ENCODE measurements at regions not wholly inside any gene's neighbourhood (a gene's known extent, or its start where the extent isn't known, plus 50 kb on each side); places are given as distances from the start of the nearest gene placed in this dataset.

DNA sequence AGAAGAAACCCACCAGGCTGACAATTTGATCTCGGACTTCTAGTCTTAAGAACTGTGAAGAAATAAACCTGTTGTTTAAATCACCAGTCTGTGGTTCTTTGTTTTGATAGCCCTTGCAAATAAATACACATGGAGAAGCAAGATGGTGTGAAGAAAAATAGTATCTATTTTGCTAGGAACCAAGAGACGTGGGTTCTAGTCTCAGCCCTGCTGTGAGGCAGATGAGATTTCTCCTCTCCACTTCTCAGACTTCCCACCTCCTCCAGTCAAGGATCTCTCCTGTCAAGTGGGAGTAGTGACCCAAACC, 294.9 kb upstream of the JARID2 start:
- intact Hi-C loops (cut with DNase I), result no loop called here
- TF ChIP-seq, protein P1, sequence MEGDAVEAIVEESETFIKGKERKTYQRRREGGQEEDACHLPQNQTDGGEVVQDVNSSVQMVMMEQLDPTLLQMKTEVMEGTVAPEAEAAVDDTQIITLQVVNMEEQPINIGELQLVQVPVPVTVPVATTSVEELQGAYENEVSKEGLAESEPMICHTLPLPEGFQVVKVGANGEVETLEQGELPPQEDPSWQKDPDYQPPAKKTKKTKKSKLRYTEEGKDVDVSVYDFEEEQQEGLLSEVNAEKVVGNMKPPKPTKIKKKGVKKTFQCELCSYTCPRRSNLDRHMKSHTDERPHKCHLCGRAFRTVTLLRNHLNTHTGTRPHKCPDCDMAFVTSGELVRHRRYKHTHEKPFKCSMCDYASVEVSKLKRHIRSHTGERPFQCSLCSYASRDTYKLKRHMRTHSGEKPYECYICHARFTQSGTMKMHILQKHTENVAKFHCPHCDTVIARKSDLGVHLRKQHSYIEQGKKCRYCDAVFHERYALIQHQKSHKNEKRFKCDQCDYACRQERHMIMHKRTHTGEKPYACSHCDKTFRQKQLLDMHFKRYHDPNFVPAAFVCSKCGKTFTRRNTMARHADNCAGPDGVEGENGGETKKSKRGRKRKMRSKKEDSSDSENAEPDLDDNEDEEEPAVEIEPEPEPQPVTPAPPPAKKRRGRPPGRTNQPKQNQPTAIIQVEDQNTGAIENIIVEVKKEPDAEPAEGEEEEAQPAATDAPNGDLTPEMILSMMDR (IDR thresholded peaks at IDR 0.05), result no peak
- no peak for TF ChIP-seq POLR2A (IDR thresholded peaks at IDR 0.05)
- no peak for TF ChIP-seq EP300 (IDR thresholded peaks at IDR 0.05)
- H3K4me1 ChIP-seq (ENCODE audit: insufficient read depth), result no peaks in the 10 kb centered on the region
- DNase-seq, result no peak
- no peak overlapping the region for H3K4me3 ChIP-seq
- WGBS, 3 donors, result 71 to 86% (median 85%) methylated on average over 2 of the region's 2 CpGs
- H3K27ac ChIP-seq, result no peak overlapping the region
- no peaks in the 10 kb centered on the region for H3K36me3 ChIP-seq
- no peaks in the 10 kb centered on the region for H3K27me3 ChIP-seq
- no peaks in the 10 kb centered on the region for H3K9me3 ChIP-seq

DNA sequence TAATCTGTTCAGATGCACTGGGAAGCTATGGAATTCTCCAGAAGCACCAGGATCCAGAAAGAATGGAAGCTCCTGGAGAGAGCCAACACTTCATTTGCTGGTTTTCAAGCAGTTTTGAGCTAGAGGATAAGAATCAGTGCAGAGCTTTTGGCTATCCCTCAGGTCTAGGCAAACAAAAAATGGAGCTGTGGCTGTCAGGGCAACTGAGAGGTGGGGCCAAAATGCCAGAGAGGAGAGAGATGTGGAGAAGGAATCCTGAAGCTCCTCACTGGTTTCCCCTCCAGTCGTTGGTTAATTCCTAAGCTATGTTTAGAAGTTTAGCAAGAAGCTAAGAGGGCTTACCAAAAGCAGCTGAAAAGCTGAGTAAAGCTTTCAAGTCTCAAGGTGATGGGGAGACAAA, 294.2 kb upstream of the JARID2 start:
- Histone ChIP-seq H3K27ac (no peak overlapping the region), H3K4me1 (ENCODE audit: insufficient read depth) (no peaks in the 10 kb centered on the region), H3K27me3 (no peaks in the 10 kb centered on the region), H3K4me3 (no peak overlapping the region), H3K9me3 (no peaks in the 10 kb centered on the region), H3K36me3 (no peaks in the 10 kb centered on the region)
- DNase-seq, result no peak
- intact Hi-C loops (cut with DNase I), result no loop called here
- WGBS, 3 donors, result 36 to 41% (median 39%) methylated on average over 1 of the region's 1 CpG
- TF ChIP-seq, protein P1 (IDR thresholded peaks at IDR 0.05), result no peak
- no peak for TF ChIP-seq EP300 (IDR thresholded peaks at IDR 0.05)
- no peak for TF ChIP-seq POLR2A (IDR thresholded peaks at IDR 0.05)

DNA sequence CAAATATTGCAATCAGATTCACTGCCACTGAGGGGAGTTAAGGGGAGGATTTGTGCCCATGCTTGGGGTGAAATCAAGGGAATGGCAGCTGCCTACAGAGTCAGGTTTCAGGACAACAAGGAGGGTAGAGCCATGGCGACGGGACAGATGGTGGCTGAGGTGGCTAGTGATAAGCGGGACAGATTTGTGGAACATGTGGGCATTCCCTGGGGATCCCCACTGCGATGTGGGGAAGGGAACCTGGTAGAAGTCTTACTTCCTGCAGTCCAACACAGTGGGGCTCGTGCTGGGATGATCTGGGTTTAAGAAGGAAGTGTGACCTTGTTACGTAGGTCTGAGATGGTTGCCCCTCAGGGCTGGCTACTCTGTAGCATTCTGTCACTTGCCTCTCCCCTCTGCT, 292.0 kb upstream of the JARID2 start:
- Histone ChIP-seq H3K27me3 (no peaks in the 10 kb centered on the region), H3K4me1 (ENCODE audit: insufficient read depth) (no peaks in the 10 kb centered on the region), H3K27ac (no peak overlapping the region), H3K4me3 (no peak overlapping the region), H3K36me3 (no peaks in the 10 kb centered on the region), H3K9me3 (no peaks in the 10 kb centered on the region)
- intact Hi-C loops (cut with DNase I), result no loop called here
- WGBS, 3 donors, result 89 to 94% (median 92%) methylated on average over 6 of the region's 6 CpGs
- no peak for DNase-seq
- TF ChIP-seq, protein P1 (IDR thresholded peaks at IDR 0.05), result no peak
- TF ChIP-seq EP300 (IDR thresholded peaks at IDR 0.05), result no peak
- TF ChIP-seq POLR2A (IDR thresholded peaks at IDR 0.05), result no peak

DNA sequence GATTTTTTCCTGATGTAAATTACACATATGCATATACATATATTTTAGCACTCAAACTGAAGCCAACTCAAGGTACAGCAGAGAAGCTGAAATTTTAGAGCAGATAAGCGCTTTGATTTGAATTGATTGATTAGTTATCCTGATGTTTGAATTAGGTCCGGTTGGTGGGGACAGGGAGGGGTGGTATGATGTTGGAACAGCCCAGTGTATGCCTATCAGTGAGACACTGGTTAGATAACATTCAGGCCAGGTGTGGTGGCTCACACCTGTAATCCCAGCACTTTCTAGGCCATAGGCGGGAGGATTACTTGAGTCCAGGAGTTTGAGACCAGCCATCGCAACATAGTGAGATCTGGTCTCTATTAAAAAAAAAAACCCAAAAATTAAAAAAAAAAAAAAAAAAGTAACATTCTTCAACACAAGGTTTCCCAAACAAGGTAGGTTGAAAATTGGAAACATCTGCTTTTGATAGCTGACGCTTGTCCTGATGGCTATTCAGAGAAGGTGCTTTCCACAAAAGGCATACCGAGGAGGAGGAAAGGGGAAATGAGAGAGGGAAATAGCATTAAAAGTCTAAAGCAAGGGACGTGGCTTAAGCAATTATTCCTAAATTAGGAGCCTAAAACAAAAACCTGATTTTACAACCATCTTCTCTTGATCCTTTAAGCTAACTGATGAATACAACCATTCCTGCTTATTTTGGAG, 288.4 kb upstream of the JARID2 start:
- Histone ChIP-seq H3K27ac (no peak overlapping the region), H3K36me3 (no peaks in the 10 kb centered on the region), H3K27me3 (no peaks in the 10 kb centered on the region), H3K4me1 (ENCODE audit: insufficient read depth) (no peaks in the 10 kb centered on the region), H3K4me3 (no peak overlapping the region), H3K9me3 (no peaks in the 10 kb centered on the region)
- intact Hi-C loops (cut with DNase I), result no loop called here
- WGBS, 3 donors, result 74 to 89% (median 83%) methylated on average over 7 of the region's 7 CpGs
- no peak for TF ChIP-seq POLR2A (IDR thresholded peaks at IDR 0.05)
- TF ChIP-seq EP300 (IDR thresholded peaks at IDR 0.05), result no peak
- TF ChIP-seq, protein P1 (IDR thresholded peaks at IDR 0.05), result no peak
- DNase-seq, result no peak
